ENCODE measurements at regions not wholly inside any gene's neighbourhood (a gene's known extent, or its start where the extent isn't known, plus 50 kb on each side); places are given as distances from the start of the nearest gene placed in this dataset.

- TF ChIP-seq CTCF (IDR thresholded peaks at IDR 0.05) (no peak), POLR2A (IDR thresholded peaks at IDR 0.05) (no peak)
These were observed 758.4 kb downstream of the FLRT2 start for GRCh38 chr14:86288336-86288735.

Measured in body of pancreas (tissue), 4 donors.